Osteoblast (primary cell): ENCODE measurements at regions not wholly inside any gene's neighbourhood (a gene's known extent, or its start where the extent isn't known, plus 50 kb on each side); places are given as distances from the start of the nearest gene placed in this dataset.

ENCODE experiments used
- DNase-seq: peaks from one replicate; pipeline ENCODE4 v3.0.0; 2011; ENCODE audit warnings: low spot score, mixed read lengths; ENCODE audit not compliant: insufficient read length; ENCODE audit errors: missing footprints
- H2AFZ ChIP-seq: 2 replicates; pipeline ENCODE4 v1.6.0; 2011; ENCODE audit warnings: mild to moderate bottlenecking, low read length
- H3K27ac ChIP-seq: 2 replicates; pipeline ENCODE4 v1.5.1; 2011; ENCODE audit warnings: mild to moderate bottlenecking, low read depth, low read length, moderate library complexity
- H3K27me3 ChIP-seq: 2 replicates; pipeline ENCODE4 v1.6.0; 2012; ENCODE audit warnings: mild to moderate bottlenecking, control low read depth, inconsistent platforms, low read length, moderate library complexity; ENCODE audit not compliant: insufficient read depth
- H3K36me3 ChIP-seq: 2 replicates; pipeline ENCODE4 v1.5.1; 2011; ENCODE audit warnings: mild to moderate bottlenecking, low read length, control low read depth, moderate library complexity; ENCODE audit not compliant: insufficient read depth
- H3K4me1 ChIP-seq: 2 replicates; pipeline ENCODE4 v1.5.1; 2011; ENCODE audit warnings: mild to moderate bottlenecking, low read length, control low read depth, moderate library complexity; ENCODE audit not compliant: insufficient read depth
- H3K4me2 ChIP-seq: 2 replicates; pipeline ENCODE4 v1.6.0; 2011; ENCODE audit warnings: mild to moderate bottlenecking, low read length; ENCODE audit not compliant: insufficient read depth
- H3K4me3 ChIP-seq: fragments of 200-600 bp; sonication (generic); 3 replicates; pipeline ENCODE4 v1.5.1; 2012; ENCODE audit warnings: mild to moderate bottlenecking, low read length, inconsistent platforms; ENCODE audit not compliant: insufficient read depth
- H3K79me2 ChIP-seq: 2 replicates; pipeline ENCODE4 v1.6.0; 2012; ENCODE audit warnings: mild to moderate bottlenecking, low read length, control low read depth, inconsistent platforms; ENCODE audit not compliant: insufficient read depth
- H3K9me3 ChIP-seq: 2 replicates; pipeline ENCODE4 v1.5.1; 2011; ENCODE audit warnings: low read depth, low read length, control low read depth
- H4K20me1 ChIP-seq: 2 replicates; pipeline ENCODE4 v1.6.0; 2012; ENCODE audit warnings: mild to moderate bottlenecking, low read length, control low read depth; ENCODE audit not compliant: insufficient read depth
- TF ChIP-seq, protein P1 (sequence below): IDR thresholded peaks from 2 replicates; pipeline ENCODE4 v1.5.1; 2011; ENCODE audit warnings: mild to moderate bottlenecking, low read depth, low read length, moderate library complexity; ENCODE audit errors: extremely low read depth

GRCh38 chr11:42827845-42828244 lies 484.0 kb upstream of the API5 start:
- TF ChIP-seq, protein P1, sequence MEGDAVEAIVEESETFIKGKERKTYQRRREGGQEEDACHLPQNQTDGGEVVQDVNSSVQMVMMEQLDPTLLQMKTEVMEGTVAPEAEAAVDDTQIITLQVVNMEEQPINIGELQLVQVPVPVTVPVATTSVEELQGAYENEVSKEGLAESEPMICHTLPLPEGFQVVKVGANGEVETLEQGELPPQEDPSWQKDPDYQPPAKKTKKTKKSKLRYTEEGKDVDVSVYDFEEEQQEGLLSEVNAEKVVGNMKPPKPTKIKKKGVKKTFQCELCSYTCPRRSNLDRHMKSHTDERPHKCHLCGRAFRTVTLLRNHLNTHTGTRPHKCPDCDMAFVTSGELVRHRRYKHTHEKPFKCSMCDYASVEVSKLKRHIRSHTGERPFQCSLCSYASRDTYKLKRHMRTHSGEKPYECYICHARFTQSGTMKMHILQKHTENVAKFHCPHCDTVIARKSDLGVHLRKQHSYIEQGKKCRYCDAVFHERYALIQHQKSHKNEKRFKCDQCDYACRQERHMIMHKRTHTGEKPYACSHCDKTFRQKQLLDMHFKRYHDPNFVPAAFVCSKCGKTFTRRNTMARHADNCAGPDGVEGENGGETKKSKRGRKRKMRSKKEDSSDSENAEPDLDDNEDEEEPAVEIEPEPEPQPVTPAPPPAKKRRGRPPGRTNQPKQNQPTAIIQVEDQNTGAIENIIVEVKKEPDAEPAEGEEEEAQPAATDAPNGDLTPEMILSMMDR: no peak
- Histone ChIP-seq H4K20me1 (no peaks in the 10 kb centered on the region), H3K4me1 (no peaks in the 10 kb centered on the region), H3K36me3 (no peaks in the 10 kb centered on the region), H3K9me3 (peaks cover 4% of the 10 kb centered on the region), H2AFZ (no peak overlapping the region), H3K79me2 (no peaks in the 10 kb centered on the region), H3K4me2 (no peak overlapping the region), H3K4me3 (no peak overlapping the region), H3K27me3 (no peaks in the 10 kb centered on the region), H3K27ac (no peak overlapping the region)
- DNase-seq: no peak

- no peaks in the 10 kb centered on the region for H3K79me2 ChIP-seq
- H3K27ac ChIP-seq: no peak overlapping the region
- no peak overlapping the region for H3K4me3 ChIP-seq
- H4K20me1 ChIP-seq: no peaks in the 10 kb centered on the region
- no peaks in the 10 kb centered on the region for H3K27me3 ChIP-seq
- H3K9me3 ChIP-seq: no peaks in the 10 kb centered on the region
- TF ChIP-seq, protein P1: no peak
- H2AFZ ChIP-seq: no peak overlapping the region
- H3K4me2 ChIP-seq: no peak overlapping the region
- no peaks in the 10 kb centered on the region for H3K36me3 ChIP-seq
- DNase-seq: no peak
- H3K4me1 ChIP-seq: no peaks in the 10 kb centered on the region
Observed at GRCh38 chr11:42837994-42838393, 473.8 kb upstream of the API5 start.

GRCh38 chr11:42840176-42840829 lies 471.5 kb upstream of the API5 start:
- Histone ChIP-seq H3K79me2 (no peaks in the 10 kb centered on the region), H3K4me3 (no peak overlapping the region), H2AFZ (no peak overlapping the region), H3K27ac (no peak overlapping the region), H3K27me3 (no peaks in the 10 kb centered on the region), H3K4me1 (no peaks in the 10 kb centered on the region), H3K4me2 (no peak overlapping the region), H3K9me3 (no peaks in the 10 kb centered on the region), H4K20me1 (no peaks in the 10 kb centered on the region), H3K36me3 (no peaks in the 10 kb centered on the region)
- TF ChIP-seq, protein P1: no peak
- DNase-seq: no peak

GRCh38 chr11:42840860-42841259 lies 470.9 kb upstream of the API5 start:
- Histone ChIP-seq H3K79me2 (no peaks in the 10 kb centered on the region), H3K4me1 (no peaks in the 10 kb centered on the region), H3K4me2 (no peak overlapping the region), H3K9me3 (no peaks in the 10 kb centered on the region), H3K27ac (no peak overlapping the region), H3K36me3 (no peaks in the 10 kb centered on the region), H2AFZ (no peak overlapping the region), H4K20me1 (no peaks in the 10 kb centered on the region), H3K4me3 (no peak overlapping the region), H3K27me3 (no peaks in the 10 kb centered on the region)
- no peak for DNase-seq
- TF ChIP-seq, protein P1: no peak
